ENCODE measurements at regions not wholly inside any gene's neighbourhood (a gene's known extent, or its start where the extent isn't known, plus 50 kb on each side); places are given as distances from the start of the nearest gene placed in this dataset.

DNA sequence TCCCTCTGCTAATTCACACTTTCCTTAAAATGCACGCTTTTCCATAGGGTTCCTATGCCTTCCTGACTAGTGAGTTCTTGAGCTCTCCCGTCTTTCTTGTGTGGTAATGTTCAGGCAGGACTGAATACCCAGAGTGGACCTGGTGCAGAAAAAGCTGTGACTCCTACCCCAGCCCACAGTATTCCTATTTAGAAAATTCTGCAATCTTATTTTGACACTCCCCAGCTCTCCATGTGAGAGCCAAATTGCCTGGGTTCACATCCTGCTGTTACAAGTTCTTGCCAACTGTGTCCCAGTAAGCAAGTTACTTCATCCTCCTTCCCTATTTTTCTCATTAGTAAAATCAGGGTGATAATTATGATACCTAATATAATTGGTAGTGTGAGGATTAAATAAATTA lies 290.8 kb upstream of the SLCO3A1 start:
- no peak for DNase-seq

DNA sequence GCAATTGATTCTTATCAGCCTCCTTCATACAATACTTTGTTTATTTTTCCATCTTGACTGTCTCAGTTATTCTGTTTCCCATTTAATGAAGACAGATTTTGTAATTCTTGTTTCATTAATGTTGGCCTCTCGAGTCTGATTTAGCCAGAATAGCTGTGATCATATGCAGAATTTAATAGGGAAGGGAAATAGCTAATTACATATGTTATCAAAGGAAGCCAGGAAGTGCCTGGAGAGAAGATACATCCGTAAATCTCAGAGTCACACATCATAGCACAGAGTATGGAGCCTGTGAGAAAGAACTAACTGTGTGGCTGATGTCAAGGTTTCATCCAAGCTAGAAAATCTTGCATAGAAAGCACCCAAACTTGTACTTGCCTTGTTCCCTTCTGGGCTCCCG lies 288.9 kb upstream of the SLCO3A1 start:
- DNase-seq: no peak

DNA sequence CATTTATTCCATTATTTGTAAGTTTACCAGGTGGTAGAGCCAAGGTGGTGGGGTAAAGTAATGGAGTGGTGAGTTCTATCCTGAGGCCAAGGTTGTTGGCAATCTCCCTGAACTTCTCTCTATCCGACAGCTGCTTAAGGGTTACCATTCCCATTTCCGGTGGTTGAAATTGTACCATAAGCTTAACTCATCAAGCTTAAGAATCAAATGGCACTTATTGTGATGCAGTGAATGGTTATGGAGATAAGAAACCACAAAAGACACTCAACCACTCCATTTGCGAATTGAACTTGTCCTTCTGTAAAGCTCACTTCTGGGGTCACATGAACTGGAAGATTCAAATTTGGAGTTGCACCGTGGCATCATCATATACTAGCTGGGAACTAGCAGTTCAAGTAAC lies 287.4 kb upstream of the SLCO3A1 start:
- no peak for DNase-seq

DNA sequence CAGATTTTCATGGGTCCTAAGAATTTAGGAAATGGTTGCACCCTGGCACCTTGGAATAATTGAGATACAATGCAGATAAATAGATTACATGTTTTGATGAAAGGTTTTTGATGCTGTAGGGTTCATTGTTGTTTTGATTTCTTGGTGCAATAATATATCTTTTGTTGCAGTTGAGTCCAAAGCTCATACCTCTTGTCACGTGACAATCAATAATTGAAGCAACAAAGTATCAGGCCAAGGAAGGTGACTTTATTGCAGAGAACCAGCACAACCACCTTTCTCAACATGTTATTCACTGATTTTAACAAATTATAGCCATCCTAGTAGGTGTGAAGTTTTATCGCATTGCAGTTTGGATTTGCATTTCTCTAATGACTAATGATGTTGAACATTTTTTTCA lies 285.5 kb upstream of the SLCO3A1 start:
- DNase-seq: no peak

DNA sequence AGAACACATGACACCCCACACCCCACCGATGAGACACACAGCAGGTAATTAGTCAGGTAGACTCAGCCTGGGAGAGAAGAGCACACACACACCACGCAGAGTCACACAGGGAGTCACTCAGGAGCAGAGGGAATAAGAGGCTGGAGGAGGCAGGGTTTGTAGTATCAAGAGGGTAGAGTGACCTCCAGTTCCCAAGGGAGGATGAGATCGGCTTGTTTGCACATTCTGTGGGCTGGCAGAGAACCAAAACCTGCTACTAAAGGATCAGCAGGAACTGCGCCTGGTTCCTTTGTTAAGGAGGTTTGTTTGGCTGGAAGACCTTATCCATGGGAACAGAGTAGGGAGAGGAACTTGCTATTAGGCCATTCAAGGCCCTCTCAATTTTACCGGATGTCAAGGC lies 281.4 kb upstream of the SLCO3A1 start:
- peak; percentile 74 for DNase-seq

DNA sequence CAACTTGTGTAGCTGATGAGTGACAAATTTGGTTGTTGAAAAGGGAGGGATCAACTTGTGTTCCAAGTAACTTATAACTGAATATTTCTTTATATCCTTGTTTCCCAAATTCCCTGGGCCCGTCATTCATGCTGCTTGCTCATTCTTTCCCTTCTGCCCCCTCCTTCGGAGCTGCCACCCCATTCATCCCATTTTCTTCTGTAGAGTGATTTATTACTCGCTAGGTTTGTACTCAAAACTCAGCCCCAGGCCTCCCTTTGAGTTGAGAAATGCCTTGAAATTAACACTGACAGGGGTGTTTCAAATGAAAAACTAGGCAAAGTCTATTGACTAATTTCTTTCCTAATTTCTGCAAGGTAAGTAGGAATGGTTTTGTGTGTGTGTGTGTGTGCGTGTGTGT lies 277.4 kb upstream of the SLCO3A1 start:
- no peak for DNase-seq

DNA sequence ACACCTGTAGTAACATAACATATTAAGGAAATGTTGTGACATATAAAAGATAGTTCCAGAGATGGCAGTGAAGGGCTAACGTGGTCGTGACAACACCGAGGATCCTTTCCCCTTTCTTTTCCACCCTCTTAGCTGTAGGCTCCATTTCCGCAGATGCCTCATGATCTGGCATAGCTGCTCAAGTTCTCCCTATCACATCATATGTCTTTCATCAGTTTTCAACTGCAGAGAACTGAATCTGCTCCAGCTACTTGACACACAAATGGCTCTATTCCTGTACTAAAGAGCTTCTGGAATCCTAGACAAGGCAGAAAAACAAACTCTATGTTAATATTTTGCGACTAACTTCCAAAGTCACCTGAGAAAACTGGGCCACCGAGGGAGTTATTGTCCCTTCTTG lies 275.0 kb upstream of the SLCO3A1 start:
- DNase-seq: no peak

DNA sequence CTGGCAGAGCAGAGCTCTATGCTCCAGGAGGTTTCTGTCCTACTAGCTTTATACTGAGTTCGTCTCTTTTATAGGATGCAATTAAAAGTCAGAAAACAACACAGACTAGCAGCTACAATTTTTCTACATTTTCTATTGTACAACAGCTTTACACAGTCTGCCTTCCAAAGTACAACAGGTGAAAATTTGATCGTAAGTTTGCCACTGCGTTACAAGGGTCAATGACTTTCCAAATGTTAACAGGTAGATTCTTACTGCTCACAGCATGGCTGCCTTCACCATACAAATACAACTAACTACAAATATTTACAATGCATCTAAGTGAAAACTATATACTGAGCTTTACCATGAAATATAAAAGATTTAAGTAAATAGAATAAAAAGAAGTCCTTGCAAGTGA lies 268.6 kb upstream of the SLCO3A1 start:
- no peak for DNase-seq

DNA sequence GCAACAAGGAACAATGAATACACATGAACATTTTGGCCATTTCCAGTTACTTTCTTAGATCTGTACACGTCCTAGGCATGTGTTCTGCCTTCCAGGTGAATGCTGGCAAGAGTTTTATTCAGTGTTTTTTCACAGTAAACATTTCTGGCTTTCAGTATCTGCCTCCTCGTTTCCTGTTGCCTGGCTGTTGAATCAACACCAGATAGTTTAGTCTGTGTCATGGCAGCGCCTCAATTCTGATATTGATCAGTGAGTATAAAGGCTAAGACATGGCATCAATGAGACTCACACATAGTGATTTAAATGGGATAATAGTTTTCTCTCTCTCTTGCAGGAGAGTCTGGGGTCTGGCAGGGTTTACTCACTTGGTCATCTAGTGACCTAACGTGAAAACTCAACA lies 266.9 kb upstream of the SLCO3A1 start:
- no peak for DNase-seq

DNA sequence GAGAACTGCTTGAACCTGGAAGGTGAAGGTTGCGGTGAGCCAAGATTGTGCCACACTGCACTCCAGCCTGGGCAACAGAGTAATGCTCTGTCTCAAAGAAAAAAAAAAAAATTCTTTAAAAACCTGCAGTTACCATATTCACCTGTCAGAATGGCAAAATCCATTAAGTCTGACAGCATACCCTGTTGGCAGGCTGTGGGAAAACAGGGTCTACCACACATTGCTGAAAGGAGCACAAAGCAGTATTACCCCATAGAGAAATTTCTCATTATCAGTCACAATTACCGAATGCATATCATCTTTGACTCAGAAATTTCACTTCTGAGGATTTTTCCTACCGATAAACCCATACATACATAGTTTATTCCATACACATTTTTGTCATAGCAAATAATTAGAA lies 264.1 kb upstream of the SLCO3A1 start:
- DNase-seq: no peak

DNA sequence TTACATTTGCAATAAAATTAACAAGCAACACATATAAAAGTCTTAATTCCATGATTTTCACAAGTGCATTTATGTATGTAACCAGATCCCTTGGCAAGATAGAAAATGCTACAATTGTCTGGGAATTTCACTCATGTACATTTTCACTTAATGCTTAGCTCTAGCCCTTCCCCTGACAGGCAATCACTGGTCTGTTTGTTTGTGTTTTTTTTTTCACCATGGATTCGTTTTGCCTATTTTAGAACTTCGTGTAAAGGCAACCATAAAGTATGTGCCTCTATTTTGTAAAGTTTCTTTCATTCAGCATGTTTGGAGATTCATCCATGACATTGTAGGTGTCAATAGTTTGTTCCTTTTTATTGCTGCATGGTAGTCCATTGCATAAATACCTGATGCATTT lies 260.9 kb upstream of the SLCO3A1 start:
- DNase-seq: no peak

DNA sequence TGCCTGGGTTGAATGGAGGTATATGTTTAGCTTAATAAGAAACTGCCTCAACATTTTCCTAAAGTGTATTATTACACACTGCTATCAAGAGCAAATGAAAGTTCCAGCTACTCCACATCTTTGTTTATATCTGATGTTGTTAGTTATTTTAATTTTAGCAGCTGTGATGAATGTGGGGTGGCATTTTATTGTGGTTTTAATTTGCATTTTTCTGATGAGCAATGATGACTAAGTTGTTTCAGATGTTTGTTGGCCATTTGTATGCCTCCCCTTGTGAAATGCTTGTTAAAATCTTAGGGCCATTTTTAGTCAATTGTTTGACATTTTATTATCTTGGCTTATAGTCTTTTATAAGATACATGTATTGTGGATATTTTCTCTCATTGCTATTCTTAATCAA lies 260.4 kb upstream of the SLCO3A1 start:
- peak; percentile 55 for DNase-seq

DNA sequence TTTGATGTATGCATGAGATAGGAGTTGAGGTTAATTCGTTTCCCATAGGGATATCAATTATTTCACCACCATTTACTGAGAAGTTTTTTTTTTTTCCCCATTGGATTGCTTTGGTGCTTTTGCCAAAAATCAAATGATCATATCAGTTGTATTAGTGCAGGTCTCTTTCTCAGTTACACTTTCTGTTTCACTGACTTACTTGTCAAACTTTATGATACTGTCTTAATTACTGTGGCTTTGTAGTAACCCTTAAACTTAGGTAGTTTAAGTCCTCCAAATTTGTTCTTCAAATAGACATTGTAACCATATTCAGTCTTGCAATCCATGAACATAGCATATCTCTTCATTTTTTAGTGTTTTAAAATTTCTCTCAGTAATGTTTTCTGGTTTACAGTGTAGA lies 259.9 kb upstream of the SLCO3A1 start:
- peak; percentile 3 for DNase-seq

DNA sequence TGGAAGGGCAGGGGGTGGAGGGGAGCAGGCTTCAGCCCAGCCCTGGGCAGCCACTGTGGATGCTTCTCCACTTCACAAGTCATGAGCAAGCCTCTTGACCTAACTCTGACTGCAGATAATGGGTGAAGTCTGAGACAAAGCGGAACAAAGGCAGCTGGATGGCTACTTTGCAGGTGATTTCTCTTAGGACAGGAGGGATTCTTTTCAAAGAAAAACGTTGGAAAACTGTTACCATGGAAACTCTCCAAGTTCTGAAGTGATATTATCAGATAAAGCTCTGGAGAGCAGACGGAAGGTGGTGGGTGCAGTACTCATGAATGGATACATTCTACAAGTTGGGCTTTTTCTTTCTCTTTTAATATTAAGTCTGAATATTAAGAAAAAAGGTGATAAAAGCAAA lies 254.2 kb upstream of the SLCO3A1 start:
- no peak for DNase-seq

DNA sequence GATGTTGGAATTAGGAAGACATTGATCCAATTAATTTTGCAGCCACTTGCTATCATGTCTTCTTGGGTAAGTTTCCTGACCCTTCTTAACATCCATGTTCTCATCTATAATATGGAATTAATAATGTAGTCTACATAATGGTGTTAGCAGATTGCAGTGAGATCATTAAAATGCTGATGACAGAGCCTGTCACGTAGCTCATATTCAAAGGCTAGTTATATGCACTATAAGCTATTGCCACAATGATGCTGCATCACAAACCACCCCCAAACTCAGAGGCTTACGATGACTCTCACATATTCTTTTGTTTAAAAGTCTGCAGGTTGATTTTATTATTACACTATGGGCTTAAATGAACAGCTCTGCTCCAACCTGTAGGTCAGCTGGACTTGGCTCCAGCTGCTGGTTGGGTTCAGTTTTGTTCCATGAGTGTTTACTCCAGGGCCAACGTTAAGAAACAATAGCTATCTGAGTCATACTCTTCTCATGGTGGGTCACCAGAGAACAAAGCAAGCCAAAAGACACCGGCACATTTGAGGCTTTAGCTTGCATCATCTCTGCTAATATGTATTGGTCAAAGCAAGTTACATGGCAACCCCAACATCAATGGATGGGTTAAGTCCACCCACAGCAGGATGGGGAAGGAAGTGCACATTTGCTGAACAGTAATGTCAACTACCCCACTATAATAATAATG lies 250.0 kb upstream of the SLCO3A1 start:
- DNase-seq: no peak

DNA sequence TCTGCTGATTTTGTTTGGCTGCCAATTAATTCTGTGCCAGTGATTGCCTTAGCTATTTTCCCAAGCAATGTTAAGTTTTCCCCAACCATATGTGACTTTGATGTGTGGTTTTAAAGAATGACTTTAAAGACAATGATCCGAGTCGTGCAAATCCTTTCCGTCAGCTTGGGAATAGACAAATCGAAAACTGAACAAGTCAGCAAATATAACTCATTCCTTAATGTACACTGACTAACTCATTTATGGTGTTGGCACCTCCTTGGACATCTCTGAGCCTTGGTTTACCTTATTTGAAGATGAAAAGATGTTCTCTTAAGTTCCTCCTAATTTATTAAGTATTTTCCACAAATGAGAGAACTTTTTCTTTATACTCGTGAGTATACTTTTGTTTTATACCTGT lies 249.4 kb upstream of the SLCO3A1 start:
- no peak for DNase-seq

DNA sequence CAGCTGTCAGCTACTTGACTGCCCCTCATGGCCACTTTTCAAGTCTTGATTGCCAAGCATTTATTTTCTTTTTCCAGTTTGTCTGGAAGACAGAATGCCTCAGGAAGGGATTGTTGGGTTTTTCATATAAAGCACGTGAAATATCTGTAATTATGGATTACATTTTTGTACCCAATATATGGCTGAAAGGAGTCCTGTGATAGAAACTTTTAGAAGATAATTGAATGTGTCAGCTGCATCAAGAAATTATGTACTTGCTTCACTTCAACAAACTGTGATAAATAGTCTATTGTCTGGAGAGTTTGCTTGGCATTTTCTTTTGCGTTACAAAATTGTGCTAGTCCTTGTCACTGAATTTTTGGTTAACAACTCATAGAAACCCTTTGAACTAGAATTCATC lies 247.9 kb upstream of the SLCO3A1 start:
- DNase-seq: no peak

DNA sequence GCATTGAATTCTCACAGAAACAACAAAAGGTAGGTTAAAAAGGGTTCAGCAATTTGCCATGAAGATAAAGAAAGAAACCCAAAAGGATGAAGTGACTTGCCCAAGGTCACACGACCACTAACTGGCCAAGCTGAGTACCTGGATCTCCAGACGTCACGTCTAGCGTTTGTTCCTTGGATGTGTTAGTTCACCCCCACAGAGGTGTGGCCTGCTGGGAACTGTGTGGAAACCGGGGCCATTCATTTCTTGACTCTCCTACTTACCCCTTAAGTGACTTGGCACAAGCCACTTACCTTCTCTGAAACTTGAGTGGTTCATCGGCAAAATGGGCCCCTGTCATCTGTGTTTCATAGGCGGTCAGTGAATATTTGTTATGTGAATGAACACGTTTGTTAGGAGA lies 244.3 kb upstream of the SLCO3A1 start:
- DNase-seq: no peak

DNA sequence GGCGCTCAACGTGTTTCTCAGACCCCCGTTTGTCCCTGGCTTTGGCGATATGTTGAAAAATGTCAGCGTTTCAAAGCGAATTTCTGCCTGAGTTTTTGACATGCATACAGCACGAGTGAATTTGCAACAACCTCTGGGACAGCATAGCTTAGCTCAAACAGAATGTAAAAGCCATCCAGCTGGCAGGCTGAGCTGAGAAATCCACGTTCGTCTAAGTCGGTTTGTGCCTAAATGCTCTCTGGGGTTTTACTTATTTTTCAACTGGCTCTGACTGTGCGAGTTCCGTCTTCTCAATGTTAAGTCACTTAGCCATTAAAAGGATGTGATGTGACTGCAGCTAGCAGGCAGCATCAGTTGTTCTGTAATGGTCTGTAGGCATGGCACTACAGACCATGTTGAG lies 243.5 kb upstream of the SLCO3A1 start:
- no peak for DNase-seq

DNA sequence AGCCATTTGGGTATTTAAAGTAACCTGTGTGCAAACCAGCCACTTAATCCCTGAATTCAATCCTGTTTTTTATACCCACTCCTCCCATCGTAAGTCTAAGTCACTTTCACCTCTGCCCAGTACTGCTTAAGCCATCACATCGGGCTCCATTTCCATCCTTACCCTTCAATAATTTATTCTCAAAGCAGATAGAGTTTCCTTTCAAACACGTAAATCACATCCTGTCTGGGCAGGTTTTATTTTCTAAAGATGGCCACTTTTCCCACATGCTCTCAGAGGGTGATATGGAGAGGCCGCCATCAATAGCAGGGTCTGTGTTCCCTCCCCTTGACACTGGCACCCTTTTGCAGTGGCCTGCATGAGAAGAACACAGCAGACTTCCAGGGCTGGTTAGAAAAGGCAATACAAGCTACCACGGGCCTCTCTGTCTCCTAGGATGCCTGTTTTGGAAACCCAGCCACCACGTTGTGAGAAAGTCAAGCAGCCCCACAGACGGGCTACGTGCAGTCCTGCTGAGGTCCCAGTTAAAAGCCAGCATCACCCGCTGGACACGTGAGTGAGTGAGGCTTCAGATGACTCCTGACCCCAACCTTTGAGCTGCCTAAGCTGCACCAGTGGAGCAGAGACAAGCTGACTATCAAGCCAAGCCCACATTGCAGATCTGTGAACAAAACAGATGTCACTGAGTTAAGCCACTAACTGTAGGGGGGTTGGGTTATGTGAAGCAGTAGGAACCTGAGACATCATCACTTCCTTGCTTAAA lies 241.8 kb upstream of the SLCO3A1 start:
- no peak for DNase-seq

DNA sequence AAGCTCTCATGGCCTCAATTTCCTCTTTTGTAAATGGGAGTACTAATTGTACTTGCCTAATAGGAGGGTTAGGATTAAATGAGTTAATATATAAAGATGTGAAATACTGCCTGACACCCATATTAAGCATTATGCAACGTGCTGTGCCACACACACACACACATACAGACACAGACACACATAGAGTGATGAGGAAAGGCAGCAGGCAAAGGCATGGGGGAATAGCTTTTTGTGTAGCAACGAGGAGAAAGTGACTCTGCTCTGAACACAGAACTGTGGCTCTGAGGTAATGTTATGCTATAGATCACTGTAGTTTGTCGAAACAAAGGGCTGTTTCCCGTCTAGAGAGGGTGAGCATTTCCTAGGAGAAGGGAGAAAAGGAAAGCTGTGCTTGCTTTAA lies 233.3 kb upstream of the SLCO3A1 start:
- no peak for DNase-seq

DNA sequence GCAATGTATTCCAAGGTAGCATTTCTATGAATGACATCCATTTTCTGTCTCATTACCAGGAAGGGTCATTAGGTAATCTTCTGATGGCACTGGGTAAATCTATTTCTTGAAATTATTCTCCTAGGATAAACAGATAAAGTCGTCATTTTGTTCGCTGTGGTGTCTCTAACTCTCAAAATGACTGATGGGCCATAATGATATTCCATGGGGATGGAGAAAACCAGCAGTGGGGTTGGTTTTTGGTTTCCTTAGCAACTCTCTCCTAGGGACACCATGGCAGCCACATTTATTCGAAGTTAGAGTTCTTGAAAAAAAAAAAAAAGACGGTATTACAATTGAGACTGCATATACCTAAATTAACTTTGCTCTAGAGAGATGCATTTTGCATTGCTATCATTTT lies 231.3 kb upstream of the SLCO3A1 start:
- no peak for DNase-seq

DNA sequence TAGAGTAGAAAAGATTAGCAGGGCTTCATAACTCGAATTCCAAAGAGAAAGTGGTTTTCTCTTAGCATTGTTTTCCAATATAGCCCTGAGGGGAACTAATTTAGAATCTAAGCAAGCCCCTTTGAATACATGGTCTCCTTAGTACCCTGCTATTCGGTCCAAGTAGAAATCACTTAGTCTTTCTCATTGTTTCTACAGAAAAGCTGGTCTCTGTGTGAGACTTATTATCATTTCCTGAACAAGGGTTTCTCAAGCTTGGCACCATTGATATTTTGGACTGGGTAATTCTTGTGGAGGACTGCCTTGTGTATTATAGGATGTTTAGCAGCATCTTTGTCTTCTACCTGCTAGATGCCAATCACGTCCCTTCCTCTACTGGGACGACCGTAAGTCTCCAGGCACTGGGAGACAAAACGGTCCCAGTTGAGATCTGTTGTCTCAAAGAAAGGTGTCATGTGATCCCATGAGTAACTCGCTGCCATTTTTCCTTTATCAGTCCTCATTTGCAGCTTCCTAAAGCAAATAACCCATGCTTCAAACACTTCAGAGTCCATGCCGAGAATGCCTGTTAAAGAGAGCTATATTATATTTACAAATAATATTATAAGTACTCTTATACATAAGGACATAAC lies 230.7 kb upstream of the SLCO3A1 start:
- no peak for DNase-seq

DNA sequence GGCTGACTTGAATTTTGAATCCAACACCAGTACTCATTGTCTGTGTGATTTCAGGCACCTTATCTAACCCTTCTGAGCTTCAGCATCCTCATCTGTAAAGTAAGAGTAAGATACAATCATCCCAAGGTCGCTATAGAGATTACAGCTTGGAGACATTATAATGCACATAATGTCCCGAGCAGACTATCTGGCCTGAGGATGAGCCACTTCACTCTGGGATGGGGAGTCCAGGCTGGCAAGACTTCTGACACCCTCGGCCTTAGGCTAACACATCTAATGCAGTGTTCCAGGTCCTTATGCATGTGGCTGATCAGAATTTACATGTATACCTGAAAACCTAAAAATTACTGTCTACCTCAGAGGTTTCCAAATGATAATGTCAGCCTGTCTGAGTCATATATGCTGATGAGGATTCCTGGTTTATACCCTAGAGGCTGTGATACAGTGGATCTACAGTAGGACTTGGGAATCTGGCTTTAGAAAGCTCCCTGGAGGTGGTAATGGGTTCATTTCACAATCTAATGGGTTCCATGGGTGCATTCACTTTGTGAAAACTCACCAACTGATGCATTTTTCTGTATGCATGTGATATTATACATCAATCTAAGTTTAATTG lies 229.0 kb upstream of the SLCO3A1 start:
- DNase-seq: no peak

All from fibroblast of skin of right biceps (primary cell).